ENCODE measurements at regions not wholly inside any gene's neighbourhood (a gene's known extent, or its start where the extent isn't known, plus 50 kb on each side); places are given as distances from the start of the nearest gene placed in this dataset.

- Histone ChIP-seq H3K27me3 (replicated peaks) (no peaks in the 10 kb centered on the region), H3K4me3 (ENCODE audit: low read depth, low read length) (no peak overlapping the region), H3K27ac (no peak overlapping the region), H3K36me3 (replicated peaks) (no peaks in the 10 kb centered on the region)
- TF ChIP-seq CTCF (IDR thresholded peaks at IDR 0.05; ENCODE audit: low read depth, low read length, missing control alignments) = no peak
- no peak for DNase-seq
- in situ Hi-C loops (cut with HindIII; ENCODE audit: low pct_ligation_motif_present, low sequenced_read_pairs) = no loop called here
Measured at GRCh38 chr20:21575981-21576740, 62.3 kb upstream of the NKX2-2 start.

DNA sequence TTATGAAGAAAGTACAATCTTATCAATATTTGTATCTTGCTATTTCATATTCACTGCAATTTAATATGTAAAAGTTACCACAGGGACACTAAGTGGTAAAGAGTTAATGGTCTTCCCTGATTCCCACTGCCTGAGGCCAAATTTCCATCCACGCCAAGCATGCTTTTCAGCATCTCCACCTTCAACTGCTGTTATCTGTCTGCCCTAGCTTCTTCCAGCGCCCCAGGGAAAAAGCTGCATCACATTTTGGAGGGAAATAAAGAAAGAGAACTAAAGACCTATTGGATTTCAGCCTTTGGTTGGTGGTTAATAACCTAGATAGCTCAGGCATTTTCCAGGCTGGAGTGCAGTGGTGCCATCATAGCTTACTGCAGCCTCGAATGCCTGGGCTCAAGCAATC, 61.3 kb upstream of the NKX2-2 start:
- TF ChIP-seq CTCF (IDR thresholded peaks at IDR 0.05; ENCODE audit: low read depth, low read length, missing control alignments) = no peak
- no peak overlapping the region for H3K27ac ChIP-seq
- H3K4me3 ChIP-seq (ENCODE audit: low read depth, low read length) = no peak overlapping the region
- H3K27me3 ChIP-seq (replicated peaks) = no peaks in the 10 kb centered on the region
- no peak for DNase-seq
- in situ Hi-C loops (cut with HindIII; ENCODE audit: low pct_ligation_motif_present, low sequenced_read_pairs) = no loop called here
- no peaks in the 10 kb centered on the region for H3K36me3 ChIP-seq (replicated peaks)

DNA sequence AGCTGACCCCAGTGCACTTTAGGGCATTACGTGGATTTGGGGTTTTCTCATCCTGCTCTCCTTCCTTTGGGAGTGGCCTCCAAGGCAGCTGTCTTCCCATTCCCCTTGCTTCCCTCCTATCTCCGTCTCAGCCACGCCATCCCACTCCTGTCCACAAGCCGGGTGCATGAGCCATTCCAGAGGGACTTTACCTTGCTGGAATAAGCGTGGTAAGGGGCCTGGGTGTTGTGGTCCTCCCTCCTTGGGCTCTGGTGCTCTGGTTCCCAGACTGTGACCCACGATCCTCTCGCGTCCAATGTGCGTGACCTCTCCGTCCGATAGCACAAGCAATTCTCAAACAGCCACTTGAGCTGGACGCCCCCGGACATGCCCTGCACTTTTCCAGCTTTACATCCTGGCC, 60.6 kb upstream of the NKX2-2 start:
- in situ Hi-C loops (cut with HindIII; ENCODE audit: low pct_ligation_motif_present, low sequenced_read_pairs) = no loop called here
- H3K36me3 ChIP-seq (replicated peaks) = no peaks in the 10 kb centered on the region
- H3K27me3 ChIP-seq (replicated peaks) = no peaks in the 10 kb centered on the region
- no peak overlapping the region for H3K4me3 ChIP-seq (ENCODE audit: low read depth, low read length)
- DNase-seq = no peak
- no peak overlapping the region for H3K27ac ChIP-seq
- TF ChIP-seq CTCF (IDR thresholded peaks at IDR 0.05; ENCODE audit: low read depth, low read length, missing control alignments) = no peak

DNA sequence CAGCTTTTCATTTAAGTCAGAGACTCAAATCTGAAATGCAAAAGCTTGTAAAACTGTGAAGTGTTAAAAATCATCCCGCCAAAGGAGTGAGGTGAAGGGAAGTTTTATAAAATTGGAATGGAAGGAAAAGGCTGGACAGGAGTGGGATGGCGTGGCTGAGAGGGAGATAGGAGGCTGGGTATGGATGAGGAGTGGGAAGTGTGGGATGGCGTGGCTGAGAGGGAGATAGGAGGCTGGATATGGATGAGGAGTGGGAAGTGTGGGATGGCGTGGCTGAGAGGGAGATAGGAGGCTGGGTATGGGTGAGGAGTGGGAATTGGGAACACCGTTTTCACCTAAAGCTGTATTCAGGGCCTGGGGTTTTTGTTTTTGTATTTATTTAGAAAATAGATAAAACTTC, 59.4 kb upstream of the NKX2-2 start:
- no peak for DNase-seq
- Histone ChIP-seq H3K27ac (no peak overlapping the region), H3K4me3 (ENCODE audit: low read depth, low read length) (no peak overlapping the region), H3K36me3 (replicated peaks) (no peaks in the 10 kb centered on the region), H3K27me3 (replicated peaks) (no peaks in the 10 kb centered on the region)
- in situ Hi-C loops (cut with HindIII; ENCODE audit: low pct_ligation_motif_present, low sequenced_read_pairs) = no loop called here
- no peak for TF ChIP-seq CTCF (IDR thresholded peaks at IDR 0.05; ENCODE audit: low read depth, low read length, missing control alignments)

- no peak overlapping the region for H3K27ac ChIP-seq
- DNase-seq = no peak
- H3K4me3 ChIP-seq (ENCODE audit: low read depth, low read length) = no peak overlapping the region
- TF ChIP-seq CTCF (IDR thresholded peaks at IDR 0.05; ENCODE audit: low read depth, low read length, missing control alignments) = peak; percentile 82
- in situ Hi-C loops (cut with HindIII; ENCODE audit: low pct_ligation_motif_present, low sequenced_read_pairs) = no loop called here
- no peaks in the 10 kb centered on the region for H3K27me3 ChIP-seq (replicated peaks)
- H3K36me3 ChIP-seq (replicated peaks) = no peaks in the 10 kb centered on the region
Measured at GRCh38 chr20:21571841-21572690, 58.2 kb upstream of the NKX2-2 start.
